ENCODE measurements at regions not wholly inside any gene's neighbourhood (a gene's known extent, or its start where the extent isn't known, plus 50 kb on each side); places are given as distances from the start of the nearest gene placed in this dataset.
A peak's percentile ranks its signal among the peaks of the same experiment; 100 is the strongest.

- no peak overlapping the region for H3K4me3 ChIP-seq (ENCODE audit: low read depth, low read length)
- DNase-seq (ENCODE audit: low read depth) = no peak
- TF ChIP-seq, protein P1, sequence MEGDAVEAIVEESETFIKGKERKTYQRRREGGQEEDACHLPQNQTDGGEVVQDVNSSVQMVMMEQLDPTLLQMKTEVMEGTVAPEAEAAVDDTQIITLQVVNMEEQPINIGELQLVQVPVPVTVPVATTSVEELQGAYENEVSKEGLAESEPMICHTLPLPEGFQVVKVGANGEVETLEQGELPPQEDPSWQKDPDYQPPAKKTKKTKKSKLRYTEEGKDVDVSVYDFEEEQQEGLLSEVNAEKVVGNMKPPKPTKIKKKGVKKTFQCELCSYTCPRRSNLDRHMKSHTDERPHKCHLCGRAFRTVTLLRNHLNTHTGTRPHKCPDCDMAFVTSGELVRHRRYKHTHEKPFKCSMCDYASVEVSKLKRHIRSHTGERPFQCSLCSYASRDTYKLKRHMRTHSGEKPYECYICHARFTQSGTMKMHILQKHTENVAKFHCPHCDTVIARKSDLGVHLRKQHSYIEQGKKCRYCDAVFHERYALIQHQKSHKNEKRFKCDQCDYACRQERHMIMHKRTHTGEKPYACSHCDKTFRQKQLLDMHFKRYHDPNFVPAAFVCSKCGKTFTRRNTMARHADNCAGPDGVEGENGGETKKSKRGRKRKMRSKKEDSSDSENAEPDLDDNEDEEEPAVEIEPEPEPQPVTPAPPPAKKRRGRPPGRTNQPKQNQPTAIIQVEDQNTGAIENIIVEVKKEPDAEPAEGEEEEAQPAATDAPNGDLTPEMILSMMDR (IDR thresholded peaks at IDR 0.05; ENCODE audit: control insufficient read depth, extremely low read depth, insufficient read depth) = no peak
These were observed 172.5 kb upstream of the E2F7 start for GRCh38 chr12:77237896-77238295.

- TF ChIP-seq, protein P1 (IDR thresholded peaks at IDR 0.05; ENCODE audit: control insufficient read depth, extremely low read depth, insufficient read depth) = no peak
- DNase-seq (ENCODE audit: low read depth) = no peak
- no peak overlapping the region for H3K4me3 ChIP-seq (ENCODE audit: low read depth, low read length)
These were observed 170.7 kb upstream of the E2F7 start for GRCh38 chr12:77236066-77236465.

DNA sequence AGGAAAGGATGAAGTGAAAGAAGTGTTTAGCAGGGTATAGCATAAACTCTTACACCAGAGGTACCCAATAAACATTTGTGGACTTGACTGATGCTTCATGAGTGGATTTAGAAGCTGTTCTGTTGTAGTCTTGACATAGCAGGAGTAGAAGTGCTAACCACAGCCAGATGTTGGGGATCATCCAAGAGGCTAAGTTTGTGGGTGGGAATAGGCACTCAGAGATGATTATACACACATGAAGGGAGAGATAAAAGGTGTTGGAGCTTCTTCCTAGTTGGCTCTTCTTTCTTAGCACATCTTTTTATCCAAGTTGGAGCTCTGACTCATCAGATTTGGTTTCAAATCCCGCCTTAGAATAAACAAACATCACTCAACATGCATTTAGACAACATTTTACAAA lies 166.7 kb upstream of the E2F7 start:
- no peak overlapping the region for H3K4me3 ChIP-seq (ENCODE audit: low read depth, low read length)
- no peak for DNase-seq (ENCODE audit: low read depth)
- TF ChIP-seq, protein P1 (IDR thresholded peaks at IDR 0.05; ENCODE audit: control insufficient read depth, extremely low read depth, insufficient read depth) = no peak

GRCh38 chr12:77231501-77231918 lies 166.1 kb upstream of the E2F7 start:
- no peak overlapping the region for H3K4me3 ChIP-seq (ENCODE audit: low read depth, low read length)
- no peak for DNase-seq (ENCODE audit: low read depth)
- TF ChIP-seq, protein P1 (IDR thresholded peaks at IDR 0.05; ENCODE audit: control insufficient read depth, extremely low read depth, insufficient read depth) = no peak

DNA sequence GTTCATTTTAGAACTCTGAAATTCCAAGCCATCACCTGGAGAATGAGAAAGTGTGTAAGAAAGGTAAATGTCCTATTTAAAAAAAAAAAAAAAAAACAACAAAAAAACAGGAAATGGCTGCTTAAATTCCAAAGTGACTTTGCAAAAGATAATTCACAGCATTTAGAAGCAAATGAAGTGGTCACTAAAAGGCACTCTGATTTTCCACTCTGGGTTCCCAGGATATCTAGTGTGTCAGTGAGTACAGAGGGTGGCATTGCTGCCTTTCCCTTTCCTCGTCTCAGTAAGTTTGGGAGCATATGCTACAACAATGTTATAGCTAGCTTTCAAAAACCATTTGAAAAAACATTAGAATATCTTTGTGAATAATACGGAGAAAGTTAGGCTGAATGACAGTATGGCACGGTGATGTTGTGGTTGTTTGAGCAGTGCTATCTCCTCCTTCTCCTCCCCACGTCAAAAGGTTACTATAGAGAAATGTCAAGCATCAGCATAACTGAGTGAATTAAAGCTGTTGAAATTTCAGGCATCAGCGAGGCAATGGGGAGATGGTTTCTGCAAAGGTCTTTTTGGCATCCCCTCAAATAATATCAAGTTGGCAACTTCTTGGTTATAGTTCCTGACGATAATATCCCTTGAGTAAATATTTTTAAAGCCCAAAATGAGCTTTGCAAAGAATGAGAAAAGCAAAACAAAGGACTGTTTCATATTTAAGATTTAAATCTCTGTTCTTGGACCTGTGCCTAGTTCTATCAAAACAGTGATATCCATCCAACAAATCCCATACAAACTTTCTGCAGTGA lies 164.5 kb upstream of the E2F7 start:
- H3K4me3 ChIP-seq (ENCODE audit: low read depth, low read length) = no peak overlapping the region
- TF ChIP-seq, protein P1 (IDR thresholded peaks at IDR 0.05; ENCODE audit: control insufficient read depth, extremely low read depth, insufficient read depth) = no peak
- peak; percentile 7 for DNase-seq (ENCODE audit: low read depth)

DNA sequence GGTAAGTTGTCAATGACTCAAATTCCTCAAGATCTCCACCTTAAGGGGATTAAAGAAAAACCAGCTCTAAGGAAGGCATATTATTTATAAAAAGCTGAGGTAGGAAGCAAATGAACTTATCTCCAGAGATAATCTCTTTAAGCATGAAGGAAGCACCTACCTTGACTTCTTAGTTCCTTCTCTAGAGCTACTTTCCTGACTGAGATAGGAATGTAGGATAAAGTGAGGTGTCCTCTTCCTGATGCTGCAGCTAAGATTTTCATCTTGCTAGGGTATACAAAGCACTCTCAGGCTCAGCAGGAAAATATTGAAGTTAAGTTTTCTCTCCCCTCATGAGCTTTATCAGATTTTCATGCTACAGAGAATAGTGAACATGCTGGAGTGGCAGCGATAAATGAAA lies 163.0 kb upstream of the E2F7 start:
- no peak for DNase-seq (ENCODE audit: low read depth)
- TF ChIP-seq, protein P1 (IDR thresholded peaks at IDR 0.05; ENCODE audit: control insufficient read depth, extremely low read depth, insufficient read depth) = no peak
- no peak overlapping the region for H3K4me3 ChIP-seq (ENCODE audit: low read depth, low read length)

- no peak overlapping the region for H3K4me3 ChIP-seq (ENCODE audit: low read depth, low read length)
- no peak for DNase-seq (ENCODE audit: low read depth)
- TF ChIP-seq, protein P1 (IDR thresholded peaks at IDR 0.05; ENCODE audit: control insufficient read depth, extremely low read depth, insufficient read depth) = no peak
These were observed 161.0 kb upstream of the E2F7 start for GRCh38 chr12:77226368-77226767.

Measured in LNCaP clone FGC (cell line).